ENCODE measurements at regions not wholly inside any gene's neighbourhood (a gene's known extent, or its start where the extent isn't known, plus 50 kb on each side); places are given as distances from the start of the nearest gene placed in this dataset.
"Not testable (repeated sequence)": the region's sequence is repeated elsewhere in the genome, so short reads cannot be mapped to it uniquely, and the experiment has no call there.

DNA sequence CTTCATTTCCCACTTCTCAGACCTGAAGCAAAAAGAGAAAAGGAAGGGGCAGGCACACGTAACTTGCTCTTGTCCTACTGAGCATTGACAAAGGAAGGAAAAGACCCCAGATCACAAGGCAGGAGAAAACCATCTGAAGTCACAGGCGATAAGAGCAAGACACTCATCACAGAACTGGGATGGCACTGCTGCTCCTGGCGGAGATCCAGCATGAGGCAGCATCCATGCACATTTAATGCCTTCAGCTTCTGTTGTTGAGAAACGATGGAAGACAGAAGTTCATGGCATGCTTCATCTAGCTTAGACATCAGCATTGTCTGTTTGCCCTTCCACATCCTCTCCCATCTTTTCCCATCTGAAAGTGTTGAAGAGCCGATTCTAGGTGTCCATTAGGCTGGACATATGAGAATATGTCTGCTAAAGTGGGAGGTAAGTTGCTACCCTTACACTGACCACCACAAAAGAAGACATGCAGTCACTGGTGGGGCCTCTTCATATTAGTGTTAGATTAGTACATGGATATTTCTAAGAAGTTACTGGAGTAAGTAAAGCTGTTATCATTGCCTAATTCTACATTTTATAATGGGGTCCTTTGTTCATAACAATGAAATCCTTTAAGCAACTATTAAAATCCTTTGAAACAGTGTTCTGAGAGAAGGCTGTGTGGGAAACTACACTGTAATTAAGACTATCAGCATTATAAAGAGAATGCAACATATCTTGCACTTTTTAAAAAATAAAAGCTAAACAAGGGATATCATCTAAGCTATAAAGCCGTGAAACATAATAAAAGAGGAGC lies 618.5 kb downstream of the C6orf118 start:
- DNase-seq, result no peak

DNA sequence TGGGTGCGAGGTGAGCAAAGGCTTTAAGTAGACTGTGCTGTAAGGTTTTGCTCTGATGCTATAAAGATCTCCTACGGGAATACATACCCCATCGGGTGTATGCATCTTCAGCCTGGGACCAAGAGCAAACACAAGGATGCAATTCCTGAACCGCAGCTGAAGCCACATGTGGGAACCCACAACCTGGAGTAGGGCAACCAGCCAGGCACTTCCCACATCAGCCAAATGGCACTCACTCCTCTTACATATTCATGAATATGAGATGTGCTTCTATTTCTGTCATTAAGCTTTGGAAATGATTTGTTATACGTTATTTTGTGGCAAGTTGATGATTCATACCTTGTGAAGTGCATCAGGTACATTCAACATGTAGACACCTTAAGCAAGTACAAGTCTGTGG lies 619.2 kb downstream of the C6orf118 start:
- DNase-seq, result no peak

DNA sequence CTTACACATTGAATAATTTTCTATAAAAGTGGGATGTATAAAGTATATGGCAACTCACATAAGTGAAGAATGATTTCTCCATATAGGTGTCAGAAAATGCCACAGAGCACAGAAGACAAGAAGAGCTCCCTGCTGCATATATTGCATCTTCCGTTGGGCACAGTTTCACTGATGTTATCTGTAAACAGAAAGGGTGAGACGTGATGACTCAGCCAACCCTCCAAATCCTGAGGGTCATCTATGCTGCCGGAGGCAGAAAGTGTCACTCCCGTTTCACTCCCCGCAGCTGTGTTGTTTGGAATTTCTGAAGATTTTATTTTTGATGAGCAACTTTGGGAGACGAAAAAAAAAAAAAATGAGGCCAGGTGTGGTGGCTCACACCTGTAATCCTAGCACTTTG lies 644.1 kb downstream of the C6orf118 start:
- DNase-seq, result no peak

DNA sequence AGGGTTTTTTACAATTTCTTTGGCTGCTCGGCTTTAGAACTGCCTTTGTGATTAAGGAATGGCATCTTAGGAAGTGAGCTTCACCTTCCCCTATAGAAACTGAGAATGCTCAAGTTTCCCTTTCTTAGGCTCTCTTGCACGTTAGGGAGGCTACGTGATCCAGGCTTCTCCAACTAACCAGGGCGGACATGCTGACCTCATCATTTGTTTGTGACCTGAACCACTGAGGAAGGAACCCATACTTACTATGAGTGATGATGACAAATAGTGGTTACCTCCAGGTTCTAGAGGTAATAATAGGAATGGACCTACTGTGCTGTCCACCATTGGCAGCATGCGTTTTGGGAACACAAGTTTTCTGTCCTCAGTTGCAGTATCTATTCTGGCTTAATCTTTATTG lies 645.8 kb downstream of the C6orf118 start:
- DNase-seq, result no peak

DNA sequence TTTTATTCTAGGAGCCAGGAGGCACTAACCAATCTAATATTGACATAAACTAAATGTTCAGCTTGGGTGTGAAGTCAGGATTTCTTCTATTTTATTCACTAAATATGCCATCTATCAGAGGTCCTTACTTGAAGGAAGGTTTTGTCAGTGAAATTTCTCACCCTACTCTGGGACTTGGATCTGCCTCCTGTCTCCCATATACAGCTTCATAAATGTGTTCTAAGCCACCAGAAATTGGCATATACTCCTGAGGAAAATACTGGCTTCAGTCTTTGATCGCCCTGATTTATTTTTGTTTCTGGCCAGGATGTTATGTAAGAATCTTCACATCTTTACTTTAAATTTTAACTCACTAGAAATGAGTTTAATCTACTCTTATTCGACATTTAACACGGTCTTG lies 647.7 kb downstream of the C6orf118 start:
- no peak for DNase-seq

DNA sequence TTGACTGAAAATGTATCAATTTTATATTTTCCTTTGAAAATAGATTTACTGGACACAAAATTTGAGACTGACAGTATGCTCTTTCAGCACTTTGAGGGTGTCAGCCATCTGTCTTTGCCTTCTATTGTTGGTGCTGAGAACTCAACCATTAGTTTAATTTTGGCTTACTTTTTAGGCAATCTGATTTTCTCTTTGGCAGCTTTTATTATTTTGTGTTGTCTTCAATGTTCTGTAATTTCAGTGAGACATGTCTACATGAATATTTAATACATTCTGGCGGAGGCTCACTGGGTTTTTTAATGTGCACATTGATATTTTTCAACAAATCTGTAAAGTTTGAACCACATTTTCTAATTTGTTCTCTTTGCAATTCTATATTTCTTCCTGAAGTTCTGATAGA lies 648.6 kb downstream of the C6orf118 start:
- no peak for DNase-seq

DNA sequence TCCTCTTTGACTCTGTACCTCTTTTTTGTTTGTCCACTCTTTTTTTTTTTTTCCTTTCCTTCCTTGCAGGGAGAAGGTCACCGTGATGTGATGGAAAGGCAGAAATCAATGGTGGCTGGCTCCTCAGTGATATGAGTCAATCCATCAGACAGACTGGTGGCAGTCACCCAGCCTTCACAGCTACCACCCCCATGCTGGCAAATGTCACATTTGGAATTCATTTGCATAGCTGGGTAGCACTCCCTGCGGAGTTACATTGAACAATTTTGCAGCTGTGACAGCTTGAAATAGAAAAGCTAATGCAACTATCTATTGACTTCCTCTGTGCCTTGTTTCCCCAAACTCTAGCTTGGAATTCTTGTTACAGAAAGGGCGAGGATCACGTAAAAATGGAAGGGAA lies 668.4 kb downstream of the C6orf118 start:
- no peak for DNase-seq

DNA sequence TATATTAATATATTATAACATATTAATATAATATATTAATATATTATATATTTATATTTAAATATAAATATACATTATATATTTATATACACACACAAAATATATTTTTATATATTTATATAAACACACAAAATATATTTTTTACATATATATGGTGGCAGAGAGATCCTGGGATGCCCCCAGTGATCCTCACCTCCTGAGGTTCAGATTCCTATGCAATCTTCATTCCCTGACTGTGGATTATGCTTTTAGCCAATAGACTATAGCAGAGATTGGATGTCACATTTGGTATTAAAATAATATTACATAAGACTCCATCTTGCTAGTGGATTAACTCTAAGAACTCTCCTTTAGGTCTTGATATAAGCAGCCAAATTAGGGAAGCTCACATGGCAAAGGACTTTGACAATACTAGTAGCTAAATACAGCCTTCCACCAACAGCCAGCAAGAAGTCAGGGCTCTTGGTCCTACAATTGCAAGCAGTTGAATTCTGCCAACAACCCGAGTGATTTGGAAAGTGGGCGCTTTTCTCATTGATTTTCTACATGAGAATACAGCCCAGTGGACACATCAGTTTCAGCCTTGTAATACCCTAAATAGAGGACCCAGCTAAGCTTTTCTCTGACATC lies 681.0 kb downstream of the C6orf118 start:
- no peak for DNase-seq

DNA sequence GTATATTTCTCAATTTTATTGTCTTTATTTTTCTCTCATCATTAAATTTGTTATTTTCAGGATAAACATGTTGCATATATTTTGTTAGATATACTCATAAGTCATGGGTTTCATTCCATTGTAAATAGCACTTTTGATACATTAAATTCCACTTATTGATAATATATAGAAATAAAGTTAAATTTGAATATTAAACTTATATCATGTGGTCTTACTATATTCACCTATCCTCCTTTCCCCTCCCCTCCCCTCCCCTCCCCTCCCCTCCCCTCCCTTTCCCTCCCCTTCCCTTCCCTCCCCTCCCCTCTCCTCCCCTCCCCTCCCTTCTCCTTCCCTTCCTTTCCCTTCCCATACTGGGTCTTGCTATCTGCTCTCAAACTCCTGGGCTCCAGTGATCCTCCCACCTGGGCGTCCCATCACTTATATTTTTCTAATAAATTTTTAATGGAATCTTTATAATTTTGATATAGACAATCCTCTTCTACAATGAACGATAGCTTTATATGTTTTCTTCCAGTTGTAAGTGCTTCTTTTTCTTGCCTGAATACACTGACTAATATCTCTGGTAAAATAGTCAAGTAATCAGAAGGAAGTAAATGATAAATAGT lies 692.4 kb downstream of the C6orf118 start:
- DNase-seq, result no peak

DNA sequence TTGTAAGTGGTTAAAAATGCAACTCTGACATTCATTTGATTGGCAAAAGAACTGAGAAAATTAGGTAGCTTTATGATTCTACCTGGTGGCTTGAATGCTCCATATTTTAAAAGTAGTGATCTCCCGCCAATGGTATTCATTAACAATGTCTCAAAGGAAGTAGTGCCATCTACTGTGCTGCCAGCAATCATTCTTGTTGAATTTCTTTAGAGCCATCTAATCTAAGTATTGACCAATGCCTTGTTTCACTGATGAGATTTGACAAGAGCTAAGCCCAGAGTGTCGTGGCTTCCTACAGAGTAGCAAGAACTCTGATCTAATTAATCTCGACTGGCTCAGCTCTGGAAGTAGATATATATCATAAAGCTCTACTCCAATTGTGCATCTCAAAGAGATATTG lies 696.7 kb downstream of the C6orf118 start:
- DNase-seq, result no peak

DNA sequence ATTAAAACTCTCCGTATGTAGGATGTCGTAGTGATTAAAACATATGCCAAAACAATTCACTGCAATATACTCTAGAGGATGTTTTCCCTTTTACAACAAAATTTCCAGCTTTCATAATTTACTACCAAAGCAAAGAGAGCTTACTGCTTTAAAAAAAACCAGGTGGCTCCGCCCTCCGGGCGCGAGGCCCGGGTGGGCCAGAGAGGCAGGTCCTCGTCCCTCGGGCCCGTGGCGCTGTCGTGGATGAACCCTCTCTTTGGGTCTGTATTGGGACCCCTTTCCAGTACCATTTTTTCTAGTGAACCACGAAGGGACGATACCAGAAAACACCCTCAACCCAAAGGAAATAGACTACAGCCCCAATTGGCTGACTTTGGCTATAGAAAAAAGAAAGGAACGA lies 698.5 kb downstream of the C6orf118 start:
- not testable (repeated sequence) for DNase-seq

DNA sequence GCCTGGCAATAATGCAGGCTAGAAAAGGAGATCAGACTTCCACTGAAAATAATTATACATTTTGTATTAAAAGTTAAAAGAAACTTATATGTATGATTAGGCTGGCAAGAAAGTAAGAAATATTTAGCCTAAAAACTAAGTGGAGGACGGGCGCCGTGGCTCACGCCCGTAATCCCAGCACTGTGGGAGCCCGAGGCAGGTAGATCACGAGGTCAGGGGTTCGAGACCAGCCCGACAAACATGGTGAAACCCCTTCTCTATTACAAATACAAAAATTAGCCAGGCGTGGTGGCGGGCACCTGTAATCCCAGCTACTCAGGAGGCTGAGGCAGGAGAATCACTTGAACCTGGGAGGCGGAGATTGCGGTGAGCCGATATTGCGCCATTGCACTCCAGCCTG lies 707.0 kb downstream of the C6orf118 start:
- not testable (repeated sequence) for DNase-seq

DNA sequence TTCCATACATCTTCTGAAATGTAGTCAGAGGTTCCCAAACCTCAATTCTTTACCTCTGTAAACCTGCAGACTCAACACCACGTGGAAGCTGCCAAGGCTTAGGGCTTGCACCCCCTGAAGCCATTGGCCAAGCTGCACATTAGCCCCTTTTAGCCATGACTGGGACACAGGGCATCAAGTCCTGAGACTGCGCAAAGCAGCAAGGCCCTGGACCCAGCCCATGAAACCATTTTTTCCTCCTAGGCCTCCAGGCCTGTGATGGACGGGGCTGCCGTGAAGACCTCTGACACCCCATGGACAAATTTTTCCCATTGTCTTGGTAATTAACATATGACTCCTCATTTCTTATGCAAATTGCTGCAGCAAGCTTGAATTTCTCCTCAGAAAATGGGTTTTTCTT lies 727.8 kb downstream of the C6orf118 start:
- no peak for DNase-seq

DNA sequence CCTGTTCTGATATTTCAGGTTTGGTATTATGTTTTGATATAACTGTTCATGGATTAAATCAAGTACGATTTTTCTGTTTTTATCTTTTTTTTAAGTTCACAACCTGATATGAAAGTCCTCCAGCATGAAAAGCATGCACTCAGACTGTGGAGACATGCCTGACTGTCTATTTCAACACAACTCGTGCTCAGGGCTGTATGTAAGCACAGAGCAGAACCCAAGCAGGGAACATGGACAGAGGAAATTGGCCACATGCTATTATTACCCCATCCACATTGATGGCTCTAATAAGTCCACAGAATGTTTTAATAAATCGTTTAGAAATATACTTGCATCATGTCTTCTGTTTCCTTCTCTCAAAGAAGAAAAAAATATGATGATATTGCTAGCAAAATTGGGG lies 730.4 kb downstream of the C6orf118 start:
- no peak for DNase-seq

DNA sequence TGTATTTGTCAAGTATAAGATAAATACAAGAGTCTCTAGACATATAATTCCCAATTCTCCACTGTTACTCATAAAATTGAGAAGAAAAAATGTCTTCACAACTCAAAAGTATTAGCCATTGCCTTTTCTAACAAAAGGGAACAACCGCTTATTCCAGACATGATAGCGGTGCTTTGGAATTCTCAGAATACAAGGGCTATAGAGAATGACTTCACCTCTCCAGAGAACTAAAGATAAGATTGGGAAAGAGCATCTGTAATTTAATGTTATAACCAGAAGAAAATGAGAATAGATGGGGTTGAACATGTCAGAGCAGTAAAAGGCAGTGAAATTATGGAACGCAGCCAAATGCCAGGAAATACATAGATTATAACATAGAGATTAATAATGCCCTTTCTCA lies 730.8 kb downstream of the C6orf118 start:
- no peak for DNase-seq

DNA sequence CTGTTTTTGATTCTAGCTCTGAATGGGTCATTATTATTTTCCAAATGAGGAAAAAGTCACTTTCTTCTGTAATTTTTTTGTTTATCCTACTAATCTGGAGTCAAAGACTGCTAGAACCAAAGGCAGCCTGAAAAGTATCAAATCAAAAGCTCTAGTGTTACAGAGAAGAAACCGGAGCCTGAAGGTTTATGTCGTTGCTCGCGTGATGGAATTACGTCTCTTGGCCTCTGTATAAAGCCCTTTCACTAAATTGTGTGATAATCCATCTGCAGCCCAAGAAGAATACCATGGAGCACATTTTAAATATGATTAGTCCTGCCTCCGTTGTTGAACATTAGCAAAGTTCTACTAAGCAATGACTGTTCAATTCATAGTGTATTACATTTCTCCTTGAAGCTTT lies 738.6 kb downstream of the C6orf118 start:
- no peak for DNase-seq

DNA sequence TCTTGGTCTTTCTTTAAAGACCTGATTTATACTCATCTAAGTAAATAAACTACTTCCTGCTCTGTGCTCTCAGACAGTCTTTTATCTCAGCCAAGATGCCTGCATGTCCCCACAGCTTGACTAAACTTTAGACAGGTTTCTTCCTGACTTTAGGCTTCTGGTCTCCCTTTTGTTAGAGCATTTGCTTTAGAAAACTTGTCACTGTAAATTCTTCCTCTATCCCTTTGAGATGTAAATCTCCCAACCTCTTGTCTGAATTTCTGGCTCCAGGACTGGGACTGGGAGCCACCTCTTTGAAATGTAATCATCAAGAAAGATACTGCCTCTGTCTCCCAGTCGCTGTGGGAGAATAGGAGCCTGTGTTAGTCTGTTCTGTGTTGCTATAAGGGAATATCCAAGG lies 739.9 kb downstream of the C6orf118 start:
- DNase-seq, result no peak

DNA sequence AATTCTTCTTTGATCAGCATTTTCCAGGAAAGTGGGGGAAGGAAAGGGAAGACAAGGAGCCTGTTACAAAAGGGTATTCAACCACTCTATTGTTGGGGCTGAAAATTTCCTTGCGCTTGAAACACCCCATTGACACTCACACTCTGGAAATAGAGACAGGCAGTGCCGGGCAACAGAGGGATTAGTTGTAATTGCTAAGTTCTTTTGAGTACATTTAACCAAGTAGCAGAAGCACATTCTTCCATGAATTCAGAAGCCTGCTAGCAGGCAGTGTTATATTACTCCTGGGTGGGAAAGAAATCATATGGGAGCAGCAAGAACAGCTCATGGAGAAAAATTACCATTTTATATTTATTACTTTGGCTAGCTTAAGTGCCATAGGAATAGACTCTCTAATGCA lies 745.5 kb downstream of the C6orf118 start:
- no peak for DNase-seq

DNA sequence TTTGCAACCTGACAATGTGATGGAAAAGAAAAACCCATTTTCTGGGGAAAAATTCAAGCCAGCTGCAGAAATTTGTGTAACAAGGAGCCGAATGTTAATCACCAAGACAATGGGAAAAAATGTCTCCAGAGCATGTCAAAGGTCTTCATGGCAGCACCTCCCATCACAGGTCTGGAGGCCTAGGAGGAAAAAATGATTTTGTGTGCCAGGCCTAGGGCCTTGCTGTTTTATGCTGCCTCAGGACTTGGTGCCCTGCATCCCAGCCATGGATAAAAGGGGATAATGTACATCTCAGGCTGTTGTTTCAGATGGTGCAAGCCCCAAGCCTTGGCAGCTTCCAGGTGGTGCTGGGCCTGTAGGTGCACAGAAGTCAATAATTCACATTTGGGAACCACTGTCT lies 747.7 kb downstream of the C6orf118 start:
- DNase-seq, result no peak

DNA sequence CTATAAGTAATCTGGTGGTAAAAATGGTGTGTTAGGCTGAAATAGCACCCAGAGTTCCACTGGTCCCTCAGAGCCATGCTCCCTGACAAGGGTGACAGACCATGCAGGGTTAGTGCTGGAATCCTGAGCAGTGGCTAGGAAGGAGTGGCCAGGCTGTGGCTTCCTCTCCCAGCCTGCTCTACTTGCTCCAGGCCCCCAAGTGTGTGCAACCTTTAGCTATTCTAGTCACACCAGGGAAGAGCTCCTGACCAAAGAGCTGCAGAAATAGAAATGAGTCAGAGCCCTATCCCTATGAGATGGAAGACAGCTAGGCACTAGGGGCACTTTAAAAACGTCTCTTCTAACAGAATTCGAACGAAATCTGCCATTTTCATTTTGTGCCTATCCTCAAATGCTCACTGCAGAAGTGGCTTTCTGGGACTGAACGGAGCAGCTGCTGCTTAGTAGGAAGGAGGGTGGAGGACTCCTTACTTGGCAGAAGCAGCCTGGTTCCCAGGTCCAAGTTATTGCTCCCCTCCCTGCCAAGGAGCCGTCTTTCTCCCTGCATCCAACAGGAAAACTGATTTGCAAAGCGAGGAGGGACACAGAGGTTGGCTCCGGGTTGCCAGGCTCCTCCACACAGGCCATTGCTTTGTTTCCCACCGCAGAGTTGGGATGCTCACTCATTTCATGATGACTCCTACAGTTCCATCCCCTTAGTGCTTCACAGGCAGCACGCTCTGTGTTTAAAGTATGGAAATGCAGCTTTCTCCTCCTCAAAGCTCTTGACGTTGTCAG lies 754.5 kb downstream of the C6orf118 start:
- no peak for DNase-seq

DNA sequence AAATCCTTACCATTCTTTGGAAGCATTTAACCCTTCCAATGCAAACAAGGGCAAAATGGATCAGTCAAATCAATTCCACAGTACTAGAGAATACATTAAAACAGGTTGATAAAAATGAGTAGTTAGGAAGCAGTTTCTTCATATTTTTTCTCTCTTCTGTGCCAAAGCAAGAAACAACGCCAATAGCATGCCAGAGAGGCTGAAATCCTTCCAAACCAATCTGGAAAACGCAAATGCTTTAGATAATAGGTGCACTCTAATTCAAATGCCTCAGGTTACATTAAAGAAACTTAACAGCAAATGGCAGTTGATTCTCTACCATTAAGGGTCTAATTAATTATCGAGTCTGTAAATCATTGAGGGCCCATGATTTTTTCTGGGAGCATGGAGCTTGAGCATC lies 755.2 kb downstream of the C6orf118 start:
- DNase-seq, result no peak

DNA sequence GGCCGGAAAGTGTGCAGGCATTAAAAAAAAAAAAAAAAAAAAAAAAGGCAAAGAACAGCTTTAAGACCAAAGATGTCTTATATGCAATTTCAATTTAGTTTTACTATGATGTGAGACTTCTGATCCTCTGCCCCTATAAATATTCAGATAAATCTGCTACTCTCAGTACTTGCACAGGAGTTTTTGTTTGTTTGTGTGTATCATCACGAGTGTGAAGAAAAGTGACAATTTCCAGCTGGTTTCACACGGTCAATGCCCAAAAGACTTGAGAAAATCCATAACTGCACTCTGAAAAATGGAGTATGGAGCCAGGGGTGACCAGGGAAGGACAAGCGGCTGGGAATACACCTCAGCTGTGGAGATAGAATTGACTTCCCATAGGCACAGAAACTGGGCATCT lies 757.7 kb downstream of the C6orf118 start:
- DNase-seq, result no peak

DNA sequence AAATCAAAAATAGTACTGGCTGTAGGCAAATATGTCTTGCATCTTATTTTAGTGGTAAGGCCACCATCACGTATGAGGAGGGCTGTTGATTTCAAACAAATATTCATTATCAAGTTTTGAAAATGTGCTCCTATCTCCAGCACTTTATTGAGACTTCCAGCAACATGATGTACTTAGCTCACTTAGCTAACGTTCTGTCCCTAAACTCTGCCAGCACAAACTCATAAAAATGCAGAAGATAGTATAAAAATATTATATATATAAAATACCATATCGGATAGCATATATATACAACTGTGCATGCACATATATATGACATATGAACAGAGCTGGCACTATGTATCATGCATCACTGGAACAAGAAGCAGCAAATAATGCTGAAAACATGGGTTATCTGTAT lies 762.3 kb downstream of the C6orf118 start:
- no peak for DNase-seq

DNA sequence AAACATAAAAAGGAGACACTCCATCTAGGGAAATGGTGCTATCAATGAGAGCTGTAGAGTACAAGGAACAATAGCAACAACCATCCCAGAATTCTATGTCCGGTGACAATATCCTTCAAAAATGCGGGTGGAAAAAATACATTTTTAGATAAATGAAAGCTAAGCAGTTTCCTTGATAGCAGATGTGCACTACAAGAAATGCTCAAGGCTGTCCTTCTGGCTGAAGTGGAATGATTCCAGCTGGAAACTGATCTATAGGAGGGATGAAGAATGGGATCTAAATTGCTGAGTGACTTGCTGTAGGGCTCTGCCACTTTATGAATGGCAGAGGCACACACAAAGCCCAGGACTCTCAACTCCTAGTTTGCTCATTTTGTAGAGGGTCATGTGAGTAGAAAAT lies 763.1 kb downstream of the C6orf118 start:
- DNase-seq, result no peak

Measured in activated effector memory CD4-positive, alpha-beta T cell treated with Interleukin-2 at 50 U/mL for 16 hours (primary cell).